Neuronal stem cell (in vitro differentiated cells): ENCODE measurements at regions not wholly inside any gene's neighbourhood (a gene's known extent, or its start where the extent isn't known, plus 50 kb on each side); places are given as distances from the start of the nearest gene placed in this dataset.

Experiments used
- DNase-seq: peaks from one replicate; pipeline ENCODE4 v3.0.0-alpha.2; 2013; ENCODE audit warnings: low spot score
- H2AFZ ChIP-seq: one replicate; pipeline ENCODE4 v1.6.1; 2013; ENCODE audit warnings: mild to moderate bottlenecking, low read length, inconsistent platforms
- H2AK5ac ChIP-seq: 2 replicates; pipeline ENCODE4 v1.6.1; 2013; ENCODE audit warnings: low read depth, mild to moderate bottlenecking, inconsistent platforms, low read length, moderate library complexity, mixed read lengths
- H2BK120ac ChIP-seq: 2 replicates; pipeline ENCODE4 v1.6.1; 2013; ENCODE audit warnings: low read depth, mild to moderate bottlenecking, inconsistent platforms, low read length, moderate library complexity, mixed read lengths
- H2BK12ac ChIP-seq: one replicate; pipeline ENCODE4 v1.6.1; 2013; ENCODE audit warnings: low read length, inconsistent platforms
- H2BK15ac ChIP-seq: 2 replicates; pipeline ENCODE4 v1.6.1; 2013; ENCODE audit warnings: mild to moderate bottlenecking, low read length, inconsistent platforms, mixed read lengths
- H2BK5ac ChIP-seq: one replicate; pipeline ENCODE4 v1.6.1; 2013; ENCODE audit warnings: inconsistent platforms, mild to moderate bottlenecking, low read length, moderate library complexity
- H3K14ac ChIP-seq: one replicate; pipeline ENCODE4 v1.6.1; 2013; ENCODE audit warnings: low read length, inconsistent platforms
- H3K18ac ChIP-seq: 2 replicates; pipeline ENCODE4 v1.6.1; 2013; ENCODE audit warnings: low read length, inconsistent platforms
- H3K23ac ChIP-seq: 2 replicates; pipeline ENCODE4 v1.6.1; 2013; ENCODE audit warnings: low read depth, mild to moderate bottlenecking, mixed read lengths, low read length, inconsistent platforms; ENCODE audit not compliant: poor library complexity
- H3K27ac ChIP-seq: replicated peaks from 3 replicates; pipeline ENCODE4 v1.5.1; 2013; ENCODE audit warnings: low read length, inconsistent platforms
- H3K27me3 ChIP-seq, 3 experiments: 2 replicates each; pipeline ENCODE4 v1.6.1; 2013; ENCODE audit warnings: low read length in 3 of 3, mild to moderate bottlenecking in 2 of 3, inconsistent platforms in 1 of 3, low read depth in 1 of 3, mixed read lengths in 1 of 3, moderate library complexity in 1 of 3; ENCODE audit not compliant: control insufficient read depth in 3 of 3, insufficient read depth in 3 of 3
- H3K36me3 ChIP-seq, 2 donors: replicated peaks in 1 of 2; 2 replicates each; pipeline ENCODE4 v1.6.1; 2013; ENCODE audit warnings: low read length in 2 of 2; ENCODE audit not compliant: control insufficient read depth in 2 of 2, insufficient read depth in 2 of 2
- H3K4ac ChIP-seq: 2 replicates; pipeline ENCODE4 v1.6.1; 2013; ENCODE audit warnings: inconsistent platforms, mild to moderate bottlenecking, low read length, moderate library complexity
- H3K4me1 ChIP-seq, 2 donors: 1 replicate in 1 of 2; 2 replicates in 1 of 2; pipeline ENCODE4 v1.6.1; 2013; ENCODE audit warnings: low read length in 2 of 2, low read depth in 1 of 2; ENCODE audit not compliant: control insufficient read depth in 2 of 2, insufficient read depth in 1 of 2
- H3K4me2 ChIP-seq: one replicate; pipeline ENCODE4 v1.6.1; 2013; ENCODE audit warnings: mild to moderate bottlenecking, low read length, inconsistent platforms; ENCODE audit not compliant: insufficient read depth, poor library complexity, severe bottlenecking
- H3K4me3 ChIP-seq, 2 donors: 2 replicates each; pipeline ENCODE4 v1.5.1; 2013; ENCODE audit warnings: low read length in 2 of 2, mild to moderate bottlenecking in 2 of 2, inconsistent platforms in 1 of 2, moderate library complexity in 1 of 2
- H3K79me1 ChIP-seq: one replicate; pipeline ENCODE4 v1.6.1; 2013; ENCODE audit warnings: low read depth, mild to moderate bottlenecking, inconsistent platforms, low read length, moderate library complexity
- H3K9ac ChIP-seq: one replicate; pipeline ENCODE4 v1.6.1; 2013; ENCODE audit warnings: mild to moderate bottlenecking, low read depth, low read length, inconsistent platforms; ENCODE audit not compliant: poor library complexity
- H3K9me3 ChIP-seq, 2 donors: replicated peaks in 1 of 2; 2 replicates each; pipeline versions ENCODE3 to v1.6.1; 2013; ENCODE audit warnings: low read length in 2 of 2, mild to moderate bottlenecking in 2 of 2, inconsistent platforms in 1 of 2, low read depth in 1 of 2, mixed read lengths in 1 of 2, moderate library complexity in 1 of 2; ENCODE audit not compliant: control insufficient read depth in 2 of 2, insufficient read depth in 1 of 2
- H4K8ac ChIP-seq: one replicate; pipeline ENCODE4 v1.6.1; 2013; ENCODE audit warnings: low read depth, mild to moderate bottlenecking, inconsistent platforms, low read length, moderate library complexity
- H4K91ac ChIP-seq: one replicate; pipeline ENCODE4 v1.6.1; 2013; ENCODE audit warnings: low read length, low read depth, mild to moderate bottlenecking, inconsistent platforms; ENCODE audit not compliant: poor library complexity
- WGBS, 2 donors: extraction: QIAGEN DNeasy Blood & Tissue Kit; methylation state at CpG; one replicate each; pipeline ENCODE4 v1.1.7; 2013; ENCODE audit warnings: missing lambda C conversion rate in 2 of 2, mixed read lengths in 1 of 2; ENCODE audit not compliant: insufficient read length in 2 of 2, insufficient replicate concordance in 1 of 2; ENCODE audit errors: extremely low coverage in 2 of 2; 5-methylcytosine and 5-hydroxymethylcytosine counted together

DNA sequence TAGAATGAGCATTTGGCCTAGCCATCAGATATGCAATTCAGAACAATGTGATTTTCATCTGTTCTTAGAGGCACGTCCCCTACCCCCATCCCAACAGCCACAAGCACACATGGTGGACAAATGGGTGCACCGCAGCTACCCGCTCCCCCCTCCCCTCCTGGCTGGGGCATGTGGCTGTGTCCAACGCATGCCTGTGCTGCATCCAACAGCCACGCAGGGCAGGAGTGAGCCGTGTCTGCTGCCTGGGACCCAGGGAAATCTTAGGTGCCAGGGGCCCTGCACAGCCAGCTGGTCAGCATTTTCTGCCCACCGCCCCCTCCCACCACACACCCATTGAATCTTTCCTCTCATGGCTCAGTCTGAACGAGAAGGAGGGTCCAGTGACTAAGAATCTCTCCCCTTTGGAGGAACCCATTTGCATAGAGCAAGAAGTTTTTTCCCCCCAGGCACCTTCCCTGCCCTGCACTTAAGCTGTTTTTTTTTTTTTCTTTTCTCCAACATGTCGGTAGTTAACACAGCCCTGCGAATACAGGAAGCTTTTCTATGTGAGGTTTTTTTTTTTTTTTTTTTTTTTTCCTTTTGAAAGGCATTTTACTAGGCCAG lies 138.9 kb downstream of the WDR11 start:
- Histone ChIP-seq H3K4me1 (no peaks in the 10 kb centered on the region), H3K9me3 (peaks cover 0 to 6% of the 10 kb centered on the region in 2 donors)
- no CpG with 5 or more reads among the region's 10 CpGs for WGBS, 2 donors

DNA sequence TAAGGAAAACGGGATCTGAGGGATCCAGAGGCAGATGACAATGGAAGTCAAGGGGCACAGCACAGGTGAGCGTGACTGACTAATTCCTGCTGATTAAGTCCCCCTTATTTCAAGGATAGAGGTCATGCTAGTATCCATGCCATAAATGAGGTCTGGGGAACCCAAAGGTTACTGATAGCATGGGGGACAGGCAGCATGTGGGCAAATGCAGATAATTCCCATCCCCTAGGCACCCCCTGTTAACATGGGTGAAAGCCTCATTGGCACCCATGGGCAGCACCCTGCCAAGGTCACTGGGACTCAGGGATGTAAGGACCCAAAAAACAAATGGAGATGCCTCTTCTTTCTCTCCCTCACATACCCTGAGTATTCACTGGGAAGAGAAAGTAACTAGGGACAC lies 139.7 kb downstream of the WDR11 start:
- Histone ChIP-seq H3K27me3 (no peaks in the 10 kb centered on the region), H2BK5ac (no peak overlapping the region), H3K4me1 (no peaks in the 10 kb centered on the region), H3K36me3 (no peaks in the 10 kb centered on the region), H3K4ac (no peak overlapping the region), H3K79me1 (no peaks in the 10 kb centered on the region), H3K27ac (no peak overlapping the region), H2BK15ac (no peak overlapping the region), H2BK120ac (no peak overlapping the region), H3K18ac (no peak overlapping the region), H3K4me3 (no peak overlapping the region), H3K9me3 (peaks cover 0 to 6% of the 10 kb centered on the region in 2 donors), H4K91ac (peak overlapping the region; percentile 1), H3K23ac (no peak overlapping the region), H2AFZ (no peak overlapping the region), H4K8ac (no peak overlapping the region), H2BK12ac (no peak overlapping the region), H3K9ac (no peak overlapping the region), H2AK5ac (no peak overlapping the region), H3K4me2 (no peak overlapping the region), H3K14ac (no peak overlapping the region)
- no CpG with 5 or more reads among the region's 2 CpGs for WGBS, 2 donors
- DNase-seq, result no peak

More for the DNA sequence above, 138.9 kb downstream of the WDR11 start:
- H2BK15ac ChIP-seq, result peak overlapping the region; percentile 65
- no peak overlapping the region for H3K23ac ChIP-seq
- H3K27me3 ChIP-seq, result no peaks in the 10 kb centered on the region
- H3K4ac ChIP-seq, result no peak overlapping the region
- no peak overlapping the region for H3K4me2 ChIP-seq
- peak overlapping the region; percentile 53 for H3K18ac ChIP-seq
- H2BK12ac ChIP-seq, result no peak overlapping the region
- H2AK5ac ChIP-seq, result peak overlapping the region; percentile 38
- H3K4me3 ChIP-seq, result no peak overlapping the region
- H2AFZ ChIP-seq, result no peak overlapping the region
- peak overlapping the region; percentile 75 for H3K14ac ChIP-seq
- no peak overlapping the region for H2BK5ac ChIP-seq
- H3K79me1 ChIP-seq, result no peaks in the 10 kb centered on the region
- DNase-seq, result no peak
- no peak overlapping the region for H4K8ac ChIP-seq
- H3K9ac ChIP-seq, result no peak overlapping the region
- no peak overlapping the region for H3K27ac ChIP-seq
- H2BK120ac ChIP-seq, result no peak overlapping the region
- no peaks in the 10 kb centered on the region for H3K36me3 ChIP-seq
- H4K91ac ChIP-seq, result no peak overlapping the region

DNA sequence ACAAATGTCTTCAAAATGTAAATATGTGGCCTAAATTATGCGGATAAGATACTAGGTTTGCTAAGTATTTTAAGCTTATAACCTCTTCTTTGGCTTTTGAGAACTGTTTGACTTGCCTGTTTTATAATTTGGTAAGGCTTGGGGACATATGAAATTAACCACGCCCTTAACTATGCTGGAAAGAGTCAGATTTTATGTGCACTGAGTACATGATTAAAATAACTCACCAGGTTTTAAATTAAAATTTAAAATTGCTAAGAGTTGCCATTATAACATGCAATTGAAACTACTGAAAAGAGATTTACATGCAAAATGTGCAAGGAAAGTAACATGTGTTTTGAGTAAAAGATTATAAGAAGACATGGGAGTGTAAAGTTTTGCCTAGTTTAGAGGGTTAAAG lies 141.9 kb downstream of the WDR11 start:
- H2BK12ac ChIP-seq, result no peak overlapping the region
- no peak overlapping the region for H3K23ac ChIP-seq

DNA sequence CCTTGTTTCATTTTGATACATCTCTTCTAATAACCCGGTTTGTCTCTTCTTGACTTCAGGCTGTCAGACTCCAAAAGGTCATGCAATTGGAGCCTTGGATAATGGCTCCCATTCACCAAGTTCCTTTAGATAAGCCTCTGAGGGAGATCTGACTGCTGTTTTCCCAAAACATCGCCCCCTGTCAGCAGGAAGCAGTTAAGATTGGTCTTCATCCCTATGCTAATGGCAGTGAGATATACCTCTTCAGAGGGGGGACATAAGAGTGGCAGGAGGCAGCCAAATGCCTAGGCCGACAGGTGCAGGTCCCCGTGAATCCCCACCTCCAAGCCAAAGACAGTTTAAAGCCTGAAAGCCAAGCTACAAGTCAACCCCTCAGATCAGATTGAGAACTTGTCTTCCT lies 144.6 kb downstream of the WDR11 start:
- H2BK12ac ChIP-seq, result no peak overlapping the region
- H3K79me1 ChIP-seq, result no peaks in the 10 kb centered on the region
- no peak overlapping the region for H3K4me2 ChIP-seq
- no peak overlapping the region for H2AFZ ChIP-seq
- H3K4ac ChIP-seq, result no peak overlapping the region
- H3K9me3 ChIP-seq, result no peaks in the 10 kb centered on the region
- H4K8ac ChIP-seq, result no peak overlapping the region
- no peak for DNase-seq
- peaks cover 0 to 2% of the 10 kb centered on the region in 2 donors for H3K4me1 ChIP-seq
- H3K4me3 ChIP-seq, result no peak overlapping the region
- H3K9ac ChIP-seq, result no peak overlapping the region
- H4K91ac ChIP-seq, result no peak overlapping the region
- WGBS, 2 donors, result no CpG with 5 or more reads among the region's 4 CpGs
- H2BK5ac ChIP-seq, result no peak overlapping the region
- H3K14ac ChIP-seq, result no peak overlapping the region
- no peaks in the 10 kb centered on the region for H3K27me3 ChIP-seq
- H3K27ac ChIP-seq, result no peak overlapping the region
- H3K23ac ChIP-seq, result no peak overlapping the region
- H2BK15ac ChIP-seq, result no peak overlapping the region
- H3K18ac ChIP-seq, result no peak overlapping the region
- H2AK5ac ChIP-seq, result no peak overlapping the region
- no peak overlapping the region for H2BK120ac ChIP-seq
- H3K36me3 ChIP-seq, result no peaks in the 10 kb centered on the region

More for the DNA sequence above, 141.9 kb downstream of the WDR11 start:
- H3K9ac ChIP-seq, result no peak overlapping the region
- H3K27ac ChIP-seq, result no peak overlapping the region
- no CpG with 5 or more reads among the region's 2 CpGs for WGBS, 2 donors
- no peak overlapping the region for H2BK5ac ChIP-seq
- H3K4me2 ChIP-seq, result no peak overlapping the region
- no peaks in the 10 kb centered on the region for H3K36me3 ChIP-seq
- H3K27me3 ChIP-seq, result no peaks in the 10 kb centered on the region
- H4K91ac ChIP-seq, result no peak overlapping the region
- no peak overlapping the region for H3K14ac ChIP-seq
- peaks cover 0 to 6% of the 10 kb centered on the region in 2 donors for H3K9me3 ChIP-seq
- H2BK120ac ChIP-seq, result no peak overlapping the region
- no peak overlapping the region for H4K8ac ChIP-seq
- no peak overlapping the region for H2AK5ac ChIP-seq
- DNase-seq, result no peak
- H3K4me1 ChIP-seq, result no peaks in the 10 kb centered on the region
- no peak overlapping the region for H2AFZ ChIP-seq
- H3K4ac ChIP-seq, result no peak overlapping the region
- no peak overlapping the region for H3K18ac ChIP-seq
- no peak overlapping the region for H3K4me3 ChIP-seq
- H2BK15ac ChIP-seq, result no peak overlapping the region
- H3K79me1 ChIP-seq, result no peaks in the 10 kb centered on the region
